LNCaP clone FGC (cell line): ENCODE measurements at regions not wholly inside any gene's neighbourhood (a gene's known extent, or its start where the extent isn't known, plus 50 kb on each side); places are given as distances from the start of the nearest gene placed in this dataset.

Experiments
- DNase-seq: peaks from one replicate; pipeline ENCODE4 v3.0.0-alpha.2; 2011; ENCODE audit warnings: low read depth
- H3K4me3 ChIP-seq: 2 replicates; pipeline ENCODE4 v1.5.1; 2011; ENCODE audit warnings: mild to moderate bottlenecking, low read depth, low read length, control low read depth
- CTCF ChIP-seq: IDR thresholded peaks from 2 replicates; pipeline ENCODE4 v1.5.1; 2012; ENCODE audit warnings: mild to moderate bottlenecking; ENCODE audit not compliant: control insufficient read depth, insufficient read depth; ENCODE audit errors: extremely low read depth

- no peak for TF ChIP-seq CTCF
- no peak for DNase-seq
- H3K4me3 ChIP-seq: no peak overlapping the region
Measured at GRCh38 chr7:155215576-155216325, 81.9 kb upstream of the INSIG1 start.

GRCh38 chr7:155216475-155217272 lies 81.0 kb upstream of the INSIG1 start:
- H3K4me3 ChIP-seq: no peak overlapping the region
- no peak for DNase-seq
- no peak for TF ChIP-seq CTCF

GRCh38 chr7:155217634-155218033 lies 80.0 kb upstream of the INSIG1 start:
- no peak for TF ChIP-seq CTCF
- H3K4me3 ChIP-seq: no peak overlapping the region
- no peak for DNase-seq

GRCh38 chr7:155218276-155219153 lies 79.2 kb upstream of the INSIG1 start:
- H3K4me3 ChIP-seq: no peak overlapping the region
- DNase-seq: no peak
- no peak for TF ChIP-seq CTCF

- H3K4me3 ChIP-seq: no peak overlapping the region
- no peak for TF ChIP-seq CTCF
- DNase-seq: no peak
Measured at GRCh38 chr7:155219154-155219531, 78.5 kb upstream of the INSIG1 start.

GRCh38 chr7:155219947-155220769 lies 77.5 kb upstream of the INSIG1 start:
- TF ChIP-seq CTCF: no peak
- no peak overlapping the region for H3K4me3 ChIP-seq
- DNase-seq: no peak
